COR-L47 (cell line): ENCODE measurements at regions not wholly inside any gene's neighbourhood (a gene's known extent, or its start where the extent isn't known, plus 50 kb on each side); places are given as distances from the start of the nearest gene placed in this dataset.

Experiments used
- DNase-seq: peaks from one replicate; lab custom pipeline; 2025; lab: John Stamatoyannopoulos, UW

DNA sequence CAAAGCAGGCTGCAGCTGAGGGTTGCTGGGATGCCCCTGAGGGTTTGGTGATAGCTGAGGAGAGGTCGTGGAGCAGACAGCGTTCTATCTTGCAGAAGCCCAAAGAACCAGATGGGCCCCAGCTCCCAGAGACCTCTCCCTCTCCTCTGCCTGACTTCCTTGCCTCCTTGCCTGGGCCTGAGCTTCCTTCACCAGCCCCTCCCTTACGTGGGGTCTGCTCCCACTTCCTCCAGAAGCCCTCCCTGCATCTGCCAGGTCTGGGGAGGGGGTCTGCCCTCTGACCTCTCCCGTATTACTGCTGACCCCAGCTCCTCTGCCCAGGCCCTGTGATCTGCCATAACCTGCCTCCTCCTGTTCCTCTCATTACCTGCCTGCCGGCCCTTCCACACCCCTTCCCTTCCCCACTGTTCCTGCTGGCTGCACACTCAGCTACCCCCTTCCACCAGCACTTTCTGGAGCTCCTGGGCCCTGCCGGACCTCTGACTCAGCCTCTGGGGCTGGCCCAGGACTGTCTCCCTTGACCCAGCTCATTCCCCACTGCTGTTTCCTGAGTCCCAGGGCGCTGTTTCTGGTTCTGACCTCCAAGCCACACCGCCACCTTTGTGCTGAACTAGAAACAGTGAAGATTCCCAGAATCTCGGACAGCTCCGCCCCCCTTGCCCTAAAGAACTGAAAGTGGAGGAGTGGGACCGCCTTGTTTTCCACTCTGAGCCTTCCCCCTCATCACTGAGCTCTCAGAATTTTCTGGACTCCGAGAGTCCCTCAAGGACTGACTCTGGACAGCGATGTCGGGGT is 237.7 kb upstream of the C1orf174 start:
- no peak for DNase-seq

DNA sequence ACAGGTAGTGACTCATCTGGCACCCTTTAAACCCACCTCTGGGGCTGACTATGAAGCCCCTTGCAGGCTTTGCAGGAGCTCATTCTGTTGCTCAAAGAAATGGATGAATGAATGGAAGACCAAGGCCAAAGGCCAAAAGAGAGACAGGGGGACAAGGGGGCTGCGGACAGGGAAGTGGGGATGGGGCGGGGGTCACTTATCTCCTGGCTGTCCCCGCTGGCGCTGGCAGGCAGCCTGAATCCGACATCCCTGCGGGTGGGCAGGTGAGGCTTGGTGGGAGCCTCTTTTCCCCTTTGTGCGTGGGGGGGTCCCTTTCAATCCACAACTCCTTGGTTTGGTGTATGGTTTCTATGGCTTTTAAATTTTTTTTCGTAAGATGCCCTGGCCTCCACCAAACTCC is 239.6 kb upstream of the C1orf174 start:
- no peak for DNase-seq

DNA sequence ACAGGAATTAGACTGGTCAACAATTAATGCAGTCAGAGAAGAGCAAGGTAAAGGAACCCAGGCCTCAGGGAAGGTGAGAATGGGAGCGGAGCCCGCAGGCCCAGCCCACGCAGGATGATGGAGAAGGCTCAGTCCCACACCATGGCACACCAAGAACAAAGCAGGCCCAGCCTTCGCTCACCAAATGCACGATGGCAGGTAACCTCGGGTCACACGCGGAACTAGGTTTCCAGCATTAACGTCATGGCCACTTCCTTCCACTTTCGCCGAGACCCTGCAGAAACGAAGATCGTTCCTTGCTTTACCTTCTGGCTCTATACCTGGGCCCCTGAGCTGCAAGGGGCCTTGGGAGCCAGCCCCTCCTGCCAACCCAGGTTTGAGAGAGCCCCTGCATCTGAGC is 240.2 kb upstream of the C1orf174 start:
- no peak for DNase-seq

DNA sequence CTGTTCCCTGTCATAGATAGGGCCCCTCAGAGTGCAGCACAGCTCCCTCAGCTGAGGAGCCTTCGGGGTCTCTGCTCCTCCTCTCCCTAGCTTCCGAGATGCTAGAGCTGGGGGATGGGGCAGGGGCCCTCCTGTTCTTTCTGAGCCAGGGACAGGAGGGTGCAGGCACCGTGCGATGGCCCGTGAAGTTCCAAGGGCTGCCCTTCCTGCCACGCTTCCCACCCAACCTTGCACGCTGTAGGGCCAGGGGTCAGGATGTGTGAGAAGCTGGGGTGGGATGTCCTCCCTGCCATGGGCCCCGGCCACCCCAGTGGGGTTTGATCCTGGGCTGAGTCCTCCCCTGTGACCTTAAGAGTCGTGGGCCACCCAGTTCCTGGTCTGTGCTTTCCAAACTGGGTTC is 240.7 kb upstream of the C1orf174 start:
- DNase-seq, result no peak

DNA sequence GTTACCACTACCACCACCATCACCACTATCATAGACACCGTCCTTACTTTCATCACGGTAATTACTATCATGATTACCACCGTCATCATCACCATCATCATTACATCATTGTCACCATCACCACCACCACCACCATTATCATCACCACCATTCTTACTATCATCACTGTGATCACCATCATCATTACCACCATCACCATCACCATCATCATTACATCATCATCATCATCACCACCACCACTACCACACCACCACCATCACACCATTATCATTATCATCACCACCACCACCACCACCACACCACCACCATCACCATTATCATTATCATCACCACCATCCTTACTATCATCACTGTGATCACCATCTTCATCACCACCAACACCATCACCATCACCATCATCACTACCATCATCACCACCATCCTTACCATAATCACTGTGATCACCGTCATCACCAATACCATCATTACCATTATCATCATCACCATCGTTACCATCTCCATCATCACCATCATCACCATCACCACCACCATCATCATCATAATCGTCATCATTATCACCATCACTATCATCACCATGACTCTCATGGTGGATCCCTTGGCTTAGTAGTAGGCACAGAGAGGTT is 244.4 kb upstream of the C1orf174 start:
- no peak for DNase-seq

DNA sequence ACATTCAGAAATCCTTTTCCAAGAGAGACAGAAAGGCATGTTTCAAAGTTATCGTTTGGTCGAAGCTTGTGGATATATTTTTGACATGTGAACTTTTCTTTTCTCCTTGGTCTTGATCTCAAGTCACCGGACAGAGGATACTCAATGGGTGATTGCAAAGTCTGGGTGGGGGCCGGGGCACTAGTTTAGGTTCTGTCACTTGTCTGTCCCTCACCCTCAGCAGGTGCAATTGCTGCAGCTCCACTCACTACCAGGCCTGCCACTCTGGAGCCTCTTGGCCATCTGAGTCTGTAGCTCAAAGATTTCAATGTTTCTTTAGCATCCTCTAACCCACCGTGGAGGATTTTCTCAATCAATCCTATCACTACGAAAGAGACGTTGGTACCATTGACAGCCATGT is 246.0 kb upstream of the C1orf174 start:
- no peak for DNase-seq

DNA sequence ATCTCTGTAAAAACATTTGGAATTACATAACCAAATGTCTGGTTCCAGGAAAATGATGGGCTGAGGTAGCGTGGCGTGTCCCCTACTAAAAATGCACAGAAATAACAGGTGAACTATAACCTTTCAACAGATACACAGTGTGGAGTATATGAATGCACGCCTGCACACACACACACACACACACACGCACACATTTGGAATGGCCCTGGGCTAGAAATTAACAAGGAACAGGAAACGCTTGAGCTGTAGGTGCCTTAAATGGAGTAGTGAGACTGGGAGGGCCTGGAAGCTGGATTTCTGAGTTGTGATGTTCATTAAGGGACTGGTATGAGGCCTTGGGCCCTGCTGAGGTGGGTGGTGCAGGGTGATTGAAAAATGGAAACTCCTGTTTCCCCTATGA is 246.5 kb upstream of the C1orf174 start:
- no peak for DNase-seq

DNA sequence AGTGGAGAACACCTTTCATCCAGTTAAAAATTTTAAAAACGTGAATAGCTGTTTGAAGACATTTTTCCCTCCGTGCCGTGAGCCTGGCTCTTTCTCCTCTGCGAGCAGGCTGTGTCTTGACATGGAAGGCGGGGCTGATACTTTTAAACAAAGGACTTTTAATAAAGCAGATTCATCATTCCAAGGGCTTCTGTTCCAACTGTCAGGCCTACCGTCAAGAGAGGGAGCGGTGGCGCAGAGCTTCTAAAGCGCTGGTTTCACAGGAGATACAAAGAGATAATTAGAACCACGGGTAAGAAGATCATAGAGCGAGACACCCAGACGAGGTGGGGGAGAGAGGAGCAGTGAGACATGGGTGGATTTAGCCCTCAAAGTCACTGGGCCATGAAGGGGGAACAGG is 247.4 kb upstream of the C1orf174 start:
- no peak for DNase-seq

DNA sequence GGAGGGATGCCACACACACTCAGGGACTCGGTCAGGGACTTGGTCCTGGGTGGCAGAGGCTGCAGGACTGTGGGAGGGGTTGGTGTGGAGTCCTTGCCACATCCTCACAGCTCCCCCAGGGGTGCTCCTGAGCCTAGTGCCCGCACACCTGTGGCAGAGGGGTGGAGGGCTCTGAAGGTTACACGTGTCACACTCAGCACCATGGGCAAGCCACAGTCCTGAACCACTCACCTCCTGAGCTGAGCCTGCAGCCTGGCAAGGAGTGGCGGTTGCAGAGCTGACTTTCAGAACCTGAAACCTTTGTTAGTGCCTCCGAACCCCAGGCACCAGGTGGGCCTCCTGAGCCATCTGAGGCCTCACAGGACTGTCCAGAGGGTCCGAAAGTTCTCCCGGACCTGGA is 249.2 kb upstream of the C1orf174 start:
- no peak for DNase-seq

DNA sequence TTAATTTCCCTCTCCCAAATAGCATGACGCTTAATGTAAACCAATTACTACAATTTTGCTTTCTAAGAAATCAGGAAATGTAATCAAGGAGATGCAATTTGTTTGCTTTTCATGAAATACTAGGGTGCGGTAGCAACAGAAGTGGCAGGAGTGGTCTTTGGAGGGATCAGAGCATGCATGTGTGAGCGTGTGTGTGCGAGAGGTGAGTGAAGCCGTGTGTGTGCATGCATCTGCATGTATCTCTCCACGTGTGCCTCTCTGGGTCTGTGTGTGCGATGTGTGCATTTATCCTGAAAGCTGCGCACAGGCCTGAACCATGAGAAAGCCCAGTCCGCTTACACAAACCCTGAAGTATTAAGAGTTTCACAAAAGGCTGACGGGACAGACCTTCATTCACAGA is 249.8 kb upstream of the C1orf174 start:
- DNase-seq, result no peak

DNA sequence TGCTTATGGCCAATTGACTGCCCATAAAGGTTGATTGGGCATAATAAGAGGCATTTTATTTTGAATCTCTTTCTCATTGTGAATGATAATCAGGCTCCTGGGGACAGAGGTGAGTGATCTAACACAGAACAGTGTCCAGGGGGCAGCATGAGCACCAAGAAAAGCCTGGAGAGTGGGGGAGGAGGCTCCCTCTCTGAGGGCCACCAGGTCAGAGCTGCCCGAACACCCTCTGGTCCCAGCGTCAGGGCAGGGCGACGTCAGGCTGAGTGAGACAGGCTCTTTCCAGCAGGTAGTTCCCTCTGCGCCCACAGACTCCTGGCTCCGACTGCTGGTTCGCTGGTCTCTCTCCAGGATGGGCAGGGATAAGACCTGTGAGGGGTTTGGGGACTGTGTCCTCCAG is 250.2 kb upstream of the C1orf174 start:
- no peak for DNase-seq

DNA sequence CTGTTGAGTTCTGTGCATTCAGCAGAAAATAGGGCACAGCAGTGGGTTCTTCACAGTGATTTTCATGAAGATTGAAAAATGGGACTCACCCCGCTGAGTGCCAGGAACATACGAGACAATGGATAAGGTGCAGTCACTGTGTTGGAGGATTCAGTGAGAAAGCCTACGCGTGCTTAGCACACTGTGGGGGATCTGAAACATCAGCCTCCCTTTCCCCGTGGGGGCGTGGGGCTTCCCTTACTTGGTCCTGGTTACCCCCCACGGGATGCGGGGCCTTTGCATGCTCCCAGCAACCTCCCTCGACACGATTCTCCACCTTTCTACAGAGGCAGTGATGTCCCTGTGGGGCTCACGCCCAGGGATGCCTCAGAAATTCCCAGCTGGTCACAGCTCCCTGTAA is 252.2 kb upstream of the C1orf174 start:
- DNase-seq, result no peak

DNA sequence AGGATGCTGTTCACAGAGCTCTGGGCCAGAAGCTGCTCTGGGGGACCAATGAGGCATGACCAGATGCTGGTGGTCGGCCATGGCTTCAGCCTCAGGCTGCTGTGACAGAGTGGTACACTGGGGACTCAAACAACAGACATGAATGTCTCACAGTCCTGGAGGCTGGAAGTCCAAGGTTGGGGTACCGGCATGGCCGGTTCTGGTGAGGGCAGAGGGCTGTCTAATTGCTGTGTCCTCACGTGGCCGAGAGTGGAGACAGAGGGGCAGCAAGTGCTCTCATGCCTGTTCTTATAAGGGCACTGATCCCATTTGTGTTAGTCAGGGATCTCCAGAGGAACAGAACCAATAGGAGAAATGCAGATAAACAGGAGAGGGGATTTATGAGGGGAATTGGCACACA is 253.5 kb upstream of the C1orf174 start:
- DNase-seq, result no peak

DNA sequence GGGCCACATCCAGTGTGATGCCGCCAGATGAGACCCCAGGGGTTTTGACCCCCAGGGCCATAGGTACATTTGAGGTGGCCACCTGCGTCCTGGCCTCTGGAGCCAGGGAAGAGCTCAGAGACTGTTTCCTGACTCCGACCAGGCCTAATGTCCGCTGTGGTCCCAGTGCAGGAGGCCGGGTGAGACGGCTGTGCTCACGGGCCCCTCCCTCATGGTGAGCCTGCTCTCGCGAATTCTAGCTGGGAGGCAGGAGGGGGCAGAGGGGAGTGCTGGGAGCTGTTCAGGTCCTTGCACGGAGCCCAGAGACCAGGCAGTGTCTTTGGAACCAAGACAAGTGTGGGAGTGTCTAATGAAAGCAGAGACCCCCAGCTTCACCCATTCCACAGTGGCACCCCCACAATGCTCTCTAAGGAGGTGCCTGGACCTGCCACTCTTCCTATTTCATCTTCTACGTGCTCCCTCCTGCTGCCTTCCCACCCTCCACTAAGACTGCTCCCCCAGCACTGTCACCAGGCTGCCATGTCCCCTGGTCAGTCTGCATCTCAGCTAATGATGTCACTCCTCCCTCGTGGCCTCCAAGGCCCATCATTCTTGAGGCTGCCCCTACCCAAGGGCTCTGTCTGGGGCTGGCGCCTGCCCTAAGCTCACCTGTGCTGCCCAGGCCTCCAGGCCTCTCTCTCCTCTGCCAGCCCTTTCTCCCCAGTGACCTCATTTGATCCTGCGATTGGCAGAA is 256.3 kb upstream of the C1orf174 start:
- no peak for DNase-seq

DNA sequence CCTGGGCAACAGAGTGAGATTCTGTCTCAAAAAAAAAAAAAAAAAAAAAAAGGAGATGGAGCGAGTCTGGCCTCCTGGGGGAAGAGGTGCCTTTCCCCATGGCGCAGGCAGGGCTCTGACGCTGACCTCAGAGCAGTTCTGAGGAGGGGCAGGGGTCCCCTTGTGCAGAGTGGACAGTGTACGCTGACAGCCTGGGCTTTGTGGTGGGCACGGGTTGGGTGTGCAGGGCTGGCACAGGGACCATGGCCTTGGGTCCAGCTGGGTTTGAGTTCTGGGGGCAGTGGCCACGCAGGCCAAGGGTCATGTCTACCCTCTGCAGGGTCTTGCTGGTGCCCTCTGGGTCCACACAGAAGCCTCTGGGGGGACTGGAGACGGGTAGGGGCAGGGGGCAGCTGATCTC is 260.1 kb upstream of the C1orf174 start:
- no peak for DNase-seq

DNA sequence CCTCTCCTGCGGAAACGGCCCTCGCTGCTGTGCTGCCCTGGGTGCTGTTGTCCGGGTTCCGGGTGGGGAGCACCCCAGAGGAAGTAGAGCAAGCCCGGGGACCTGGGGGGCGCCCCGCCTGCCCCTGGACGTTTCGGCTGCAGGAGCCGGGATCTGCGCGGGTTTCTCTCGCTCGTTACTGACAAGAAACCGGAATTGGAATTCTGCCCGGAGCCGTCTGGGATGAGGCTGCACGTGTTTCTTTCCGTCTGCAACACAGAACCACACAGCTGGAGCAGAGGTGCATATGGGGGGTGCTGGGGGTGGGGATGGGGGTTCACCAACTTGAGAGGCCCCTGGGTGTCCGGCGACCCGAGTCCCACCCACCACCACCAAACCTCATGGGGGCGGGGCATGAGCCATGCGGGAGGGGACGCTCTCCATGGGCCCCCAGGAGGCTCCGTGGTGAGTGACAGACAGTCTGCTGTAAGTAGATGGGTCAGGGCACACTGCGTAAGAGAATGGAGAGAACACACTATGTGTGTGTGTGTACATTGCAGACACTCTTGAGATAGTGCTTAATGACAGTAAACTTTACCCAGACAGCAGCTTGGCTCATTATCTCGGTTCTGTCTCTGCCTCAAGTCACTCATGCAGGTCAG is 261.4 kb upstream of the C1orf174 start:
- no peak for DNase-seq

DNA sequence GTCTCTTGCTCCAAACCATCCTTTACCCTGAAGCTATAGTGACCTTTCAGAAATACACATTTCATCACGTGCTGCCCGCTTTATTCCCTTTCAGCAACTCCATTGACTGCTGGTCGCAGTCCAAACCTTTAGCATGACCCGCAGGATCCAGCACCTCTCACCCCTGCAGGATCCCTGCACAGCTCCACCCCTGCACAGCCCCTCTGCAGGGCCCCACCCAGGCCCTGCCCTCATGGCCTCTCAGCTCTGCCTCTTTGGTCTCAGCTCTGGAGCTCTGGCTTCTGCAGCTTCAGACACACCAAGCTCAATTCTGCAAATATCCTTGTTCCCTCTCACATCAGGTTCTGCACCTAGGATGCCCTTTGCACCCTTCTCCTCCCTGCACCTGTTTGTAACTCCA is 264.9 kb upstream of the C1orf174 start:
- DNase-seq, result no peak

DNA sequence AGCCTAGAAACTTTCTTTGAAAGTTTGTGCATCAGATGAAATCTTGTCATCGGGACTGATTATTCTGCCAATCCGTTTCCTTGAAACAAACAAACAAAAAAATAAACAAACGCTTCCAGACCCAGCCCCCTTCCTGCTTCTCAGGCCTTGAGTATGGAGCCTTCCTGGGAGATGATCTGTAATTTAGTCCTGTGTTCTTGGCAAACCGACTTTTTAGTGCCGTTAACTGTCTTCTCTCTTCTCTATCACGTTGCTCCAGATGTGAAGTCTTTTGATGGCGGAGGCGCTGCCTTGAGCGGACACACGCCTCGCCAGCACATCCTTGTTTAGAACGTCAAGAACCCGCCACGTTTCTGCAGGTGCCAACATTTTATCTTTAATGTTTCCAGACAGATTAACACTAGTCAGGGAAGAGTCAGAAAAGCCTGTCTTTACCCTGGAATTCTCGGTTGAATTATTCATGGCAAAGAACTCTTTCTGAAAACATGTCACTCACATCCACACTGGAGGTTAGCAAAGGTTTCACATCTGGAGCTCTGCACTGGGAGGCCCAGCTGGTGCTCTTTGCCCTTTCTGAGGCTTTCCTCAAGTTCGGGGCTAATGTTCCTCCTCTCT is 265.7 kb upstream of the C1orf174 start:
- DNase-seq, result no peak

DNA sequence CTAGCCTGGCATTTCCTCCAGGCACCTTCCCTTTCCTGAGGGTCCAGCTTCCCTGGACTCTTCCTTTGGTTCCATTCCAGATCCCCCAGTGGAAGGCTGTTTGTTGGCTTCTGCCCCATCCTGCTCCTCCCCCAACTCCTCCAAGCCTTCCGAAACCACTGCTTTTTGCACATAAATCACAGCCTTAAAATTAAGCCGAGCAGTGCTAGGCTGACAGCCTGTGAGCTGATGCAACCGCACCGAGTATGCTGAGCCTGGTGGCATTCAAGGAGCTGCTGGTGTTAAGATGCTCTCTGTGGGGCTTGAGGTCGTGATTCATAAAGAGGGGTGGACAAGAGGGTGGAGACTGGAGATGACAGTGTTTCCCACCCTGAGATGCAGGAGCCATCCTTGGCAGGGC is 266.6 kb upstream of the C1orf174 start:
- DNase-seq, result no peak

DNA sequence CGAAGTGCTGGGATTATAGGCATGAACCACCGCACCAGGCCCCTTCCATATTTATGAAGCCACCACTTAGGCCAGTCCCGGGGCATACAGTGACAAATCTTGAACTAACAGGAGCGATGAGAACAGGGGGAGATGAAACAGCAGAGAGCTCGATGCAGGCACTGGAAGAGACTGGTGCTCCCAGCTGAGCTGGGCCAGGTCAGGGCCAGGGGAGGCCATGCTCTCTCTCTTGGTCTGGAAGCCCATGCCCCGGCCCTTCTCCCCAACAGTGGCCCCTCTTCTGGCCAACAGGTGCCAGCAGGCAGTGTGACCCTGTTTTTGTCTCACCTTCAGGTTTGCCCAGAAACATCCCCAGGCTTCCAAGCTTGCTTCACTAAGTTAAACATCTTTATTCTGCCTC is 269.9 kb upstream of the C1orf174 start:
- DNase-seq, result no peak

DNA sequence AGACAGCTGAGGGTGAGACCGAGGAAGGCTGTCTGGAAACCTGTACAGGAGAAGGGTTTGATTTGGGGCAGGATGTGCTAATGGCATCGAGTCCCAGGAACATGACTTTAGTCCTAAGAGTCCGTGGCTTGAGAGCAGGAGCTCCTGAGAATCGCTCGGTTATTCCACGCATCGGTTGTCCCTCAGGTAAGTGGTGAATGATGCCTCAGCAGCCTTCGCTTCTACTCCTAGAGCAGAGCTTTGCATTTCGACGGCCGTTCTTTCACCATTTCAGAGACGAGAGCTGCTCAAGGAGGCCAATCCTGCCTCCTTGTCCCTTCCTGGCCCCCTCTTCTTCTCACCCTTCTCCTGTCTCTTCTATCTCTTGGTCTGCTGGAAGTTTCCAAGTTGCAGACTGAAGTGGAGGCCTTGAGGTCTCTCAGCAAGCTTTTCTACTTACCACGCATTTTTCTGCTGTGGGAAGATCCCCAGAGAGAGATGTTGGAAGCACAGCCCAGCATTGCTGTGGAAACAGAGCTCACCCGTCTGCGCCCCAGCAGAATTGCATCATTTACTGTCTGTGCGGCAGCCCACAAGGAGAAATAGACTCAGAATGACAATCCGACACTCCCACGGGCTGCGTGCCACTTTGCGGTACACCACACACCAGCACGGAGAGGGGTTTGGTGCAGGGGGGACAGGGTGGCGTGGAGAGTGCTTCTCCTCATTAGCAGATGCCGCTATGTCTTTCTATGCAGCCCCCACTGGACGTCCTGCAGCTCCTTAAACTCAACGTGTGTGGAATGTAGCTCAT is 270.7 kb upstream of the C1orf174 start:
- no peak for DNase-seq
